ENCODE measurements at regions not wholly inside any gene's neighbourhood (a gene's known extent, or its start where the extent isn't known, plus 50 kb on each side); places are given as distances from the start of the nearest gene placed in this dataset.

DNA sequence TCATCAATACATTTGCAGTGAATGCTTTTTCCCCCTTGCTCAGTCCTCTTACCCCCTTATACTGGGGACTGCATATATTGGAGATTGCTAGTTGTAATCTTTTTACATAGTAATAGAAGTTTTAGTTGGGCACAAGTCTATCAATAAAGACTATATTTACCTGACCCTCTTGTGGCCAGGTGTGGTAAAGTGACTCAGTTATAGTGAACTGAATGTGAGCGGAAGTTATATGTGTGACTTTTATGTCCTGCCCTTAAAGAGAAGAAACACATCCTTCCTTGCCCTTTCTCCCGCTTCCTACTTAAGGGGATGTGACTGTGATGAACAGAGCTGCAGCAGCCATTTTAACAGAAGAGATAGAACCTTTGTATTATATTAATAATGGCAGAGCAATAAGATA is 362.0 kb downstream of the METTL15 start:
- TF ChIP-seq YY1 (IDR thresholded peaks at IDR 0.05; ENCODE audit: low read depth) (no peak), EP300 (IDR thresholded peaks at IDR 0.05; ENCODE audit: borderline replicate concordance) (no peak), TCF12 (IDR thresholded peaks at IDR 0.05; ENCODE audit: low read depth) (no peak), FOXM1 (IDR thresholded peaks at IDR 0.05; ENCODE audit: borderline replicate concordance, low read depth) (no peak), RAD21 (IDR thresholded peaks at IDR 0.05; ENCODE audit: low read depth) (no peak), TAF1 (IDR thresholded peaks at IDR 0.05; ENCODE audit: low read depth) (no peak), ZBTB7A (IDR thresholded peaks at IDR 0.05; ENCODE audit: low read depth) (no peak), NFIC (IDR thresholded peaks at IDR 0.05) (no peak), CEBPB (IDR thresholded peaks at IDR 0.05) (no peak), EGR1 (IDR thresholded peaks at IDR 0.05) (no peak), TEAD4 (IDR thresholded peaks at IDR 0.05) (no peak)
- TF ChIP-seq, protein P1, sequence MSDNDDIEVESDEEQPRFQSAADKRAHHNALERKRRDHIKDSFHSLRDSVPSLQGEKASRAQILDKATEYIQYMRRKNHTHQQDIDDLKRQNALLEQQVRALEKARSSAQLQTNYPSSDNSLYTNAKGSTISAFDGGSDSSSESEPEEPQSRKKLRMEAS (IDR thresholded peaks at IDR 0.05) = no peak
- TF ChIP-seq, protein P2, sequence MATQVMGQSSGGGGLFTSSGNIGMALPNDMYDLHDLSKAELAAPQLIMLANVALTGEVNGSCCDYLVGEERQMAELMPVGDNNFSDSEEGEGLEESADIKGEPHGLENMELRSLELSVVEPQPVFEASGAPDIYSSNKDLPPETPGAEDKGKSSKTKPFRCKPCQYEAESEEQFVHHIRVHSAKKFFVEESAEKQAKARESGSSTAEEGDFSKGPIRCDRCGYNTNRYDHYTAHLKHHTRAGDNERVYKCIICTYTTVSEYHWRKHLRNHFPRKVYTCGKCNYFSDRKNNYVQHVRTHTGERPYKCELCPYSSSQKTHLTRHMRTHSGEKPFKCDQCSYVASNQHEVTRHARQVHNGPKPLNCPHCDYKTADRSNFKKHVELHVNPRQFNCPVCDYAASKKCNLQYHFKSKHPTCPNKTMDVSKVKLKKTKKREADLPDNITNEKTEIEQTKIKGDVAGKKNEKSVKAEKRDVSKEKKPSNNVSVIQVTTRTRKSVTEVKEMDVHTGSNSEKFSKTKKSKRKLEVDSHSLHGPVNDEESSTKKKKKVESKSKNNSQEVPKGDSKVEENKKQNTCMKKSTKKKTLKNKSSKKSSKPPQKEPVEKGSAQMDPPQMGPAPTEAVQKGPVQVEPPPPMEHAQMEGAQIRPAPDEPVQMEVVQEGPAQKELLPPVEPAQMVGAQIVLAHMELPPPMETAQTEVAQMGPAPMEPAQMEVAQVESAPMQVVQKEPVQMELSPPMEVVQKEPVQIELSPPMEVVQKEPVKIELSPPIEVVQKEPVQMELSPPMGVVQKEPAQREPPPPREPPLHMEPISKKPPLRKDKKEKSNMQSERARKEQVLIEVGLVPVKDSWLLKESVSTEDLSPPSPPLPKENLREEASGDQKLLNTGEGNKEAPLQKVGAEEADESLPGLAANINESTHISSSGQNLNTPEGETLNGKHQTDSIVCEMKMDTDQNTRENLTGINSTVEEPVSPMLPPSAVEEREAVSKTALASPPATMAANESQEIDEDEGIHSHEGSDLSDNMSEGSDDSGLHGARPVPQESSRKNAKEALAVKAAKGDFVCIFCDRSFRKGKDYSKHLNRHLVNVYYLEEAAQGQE (IDR thresholded peaks at IDR 0.05; ENCODE audit: low read depth) = no peak
- TF ChIP-seq, protein P3, sequence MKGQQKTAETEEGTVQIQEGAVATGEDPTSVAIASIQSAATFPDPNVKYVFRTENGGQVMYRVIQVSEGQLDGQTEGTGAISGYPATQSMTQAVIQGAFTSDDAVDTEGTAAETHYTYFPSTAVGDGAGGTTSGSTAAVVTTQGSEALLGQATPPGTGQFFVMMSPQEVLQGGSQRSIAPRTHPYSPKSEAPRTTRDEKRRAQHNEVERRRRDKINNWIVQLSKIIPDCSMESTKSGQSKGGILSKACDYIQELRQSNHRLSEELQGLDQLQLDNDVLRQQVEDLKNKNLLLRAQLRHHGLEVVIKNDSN (IDR thresholded peaks at IDR 0.05) = no peak

DNA sequence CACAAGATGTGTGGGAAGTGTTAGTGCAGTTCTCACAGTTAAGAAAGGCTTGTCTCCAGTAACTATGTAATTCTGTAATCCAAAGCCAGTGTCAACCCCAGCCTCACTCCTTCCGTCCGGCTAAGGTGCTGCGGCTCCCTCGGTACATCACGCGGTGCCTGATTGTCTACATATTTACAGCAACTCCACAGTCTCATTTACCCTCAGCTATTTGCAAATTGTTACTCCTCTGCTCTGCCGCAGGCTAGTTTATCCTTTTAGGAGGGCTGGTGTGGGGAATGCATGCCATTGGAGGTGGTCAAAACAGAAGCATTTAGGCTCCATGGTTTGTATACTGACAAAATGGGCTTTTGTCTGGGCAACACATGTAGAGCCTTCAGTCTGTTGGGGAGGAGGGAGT is 358.3 kb downstream of the METTL15 start:
- TF ChIP-seq TAF1 (IDR thresholded peaks at IDR 0.05; ENCODE audit: low read depth) (no peak), YY1 (IDR thresholded peaks at IDR 0.05; ENCODE audit: low read depth) (no peak), EGR1 (IDR thresholded peaks at IDR 0.05) (no peak), TCF12 (IDR thresholded peaks at IDR 0.05; ENCODE audit: low read depth) (no peak), CEBPB (IDR thresholded peaks at IDR 0.05) (no peak), RAD21 (IDR thresholded peaks at IDR 0.05; ENCODE audit: low read depth) (no peak), EP300 (IDR thresholded peaks at IDR 0.05; ENCODE audit: borderline replicate concordance) (no peak), FOXM1 (IDR thresholded peaks at IDR 0.05; ENCODE audit: borderline replicate concordance, low read depth) (no peak), CREB1 (IDR thresholded peaks at IDR 0.05; ENCODE audit: low read depth) (no peak), TEAD4 (IDR thresholded peaks at IDR 0.05) (no peak), ZBTB7A (IDR thresholded peaks at IDR 0.05; ENCODE audit: low read depth) (no peak), NFIC (IDR thresholded peaks at IDR 0.05) (no peak)
- TF ChIP-seq, protein P2 (IDR thresholded peaks at IDR 0.05; ENCODE audit: low read depth) = no peak
- TF ChIP-seq, protein P1 (IDR thresholded peaks at IDR 0.05) = no peak

DNA sequence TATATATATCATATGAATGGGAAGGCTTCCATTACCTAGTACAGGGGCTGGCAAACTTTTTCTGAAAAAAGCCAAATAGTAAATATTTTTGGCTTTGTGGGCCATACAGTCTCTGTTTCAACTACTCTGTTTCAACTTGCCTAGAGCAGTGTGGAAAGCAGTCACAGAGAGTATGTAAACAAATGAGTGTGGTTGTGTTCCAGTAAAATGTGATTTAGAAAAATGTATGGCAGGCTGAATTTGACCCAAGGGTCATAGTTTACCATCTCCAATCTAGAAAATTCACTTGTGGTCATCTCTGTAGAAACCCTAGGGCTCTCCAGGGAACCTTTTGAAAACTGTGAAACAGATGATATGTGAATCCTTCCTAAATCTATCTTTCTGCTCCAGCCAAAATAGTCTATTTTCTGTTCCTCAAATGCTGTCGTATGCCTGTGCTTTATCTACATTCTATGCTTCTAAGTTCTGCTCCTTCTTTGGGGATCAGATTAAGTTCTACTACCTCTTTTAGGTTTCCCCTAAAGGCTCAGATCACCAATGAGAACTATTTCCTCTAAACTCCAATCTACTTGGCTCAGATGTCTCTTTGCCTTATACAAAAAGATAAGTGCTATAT is 356.2 kb downstream of the METTL15 start:
- TF ChIP-seq EP300 (IDR thresholded peaks at IDR 0.05; ENCODE audit: borderline replicate concordance) (no peak), RAD21 (IDR thresholded peaks at IDR 0.05; ENCODE audit: low read depth) (no peak), YY1 (IDR thresholded peaks at IDR 0.05; ENCODE audit: low read depth) (no peak), TAF1 (IDR thresholded peaks at IDR 0.05; ENCODE audit: low read depth) (no peak)

DNA sequence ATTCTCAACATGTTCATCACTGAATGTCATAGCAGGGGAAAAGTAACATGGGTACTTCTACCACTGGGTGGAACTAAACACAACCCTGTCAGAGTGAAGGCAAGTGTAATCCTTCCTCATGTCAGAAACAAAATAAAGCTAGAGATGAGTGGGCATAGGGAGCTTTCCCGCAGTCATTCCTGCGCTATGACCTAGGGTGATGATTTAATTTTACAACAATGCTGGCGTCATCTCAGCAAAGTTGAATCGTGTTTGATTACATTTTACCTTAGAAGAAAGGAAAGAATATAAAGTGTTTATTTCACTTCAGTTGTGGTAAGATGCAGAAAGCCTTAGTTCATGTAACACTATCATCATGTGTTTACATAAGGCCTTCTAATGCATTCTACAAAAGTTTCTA is 355.6 kb downstream of the METTL15 start:
- TF ChIP-seq, protein P2 (IDR thresholded peaks at IDR 0.05; ENCODE audit: low read depth) = no peak
- TF ChIP-seq TEAD4 (IDR thresholded peaks at IDR 0.05) = no peak
- TF ChIP-seq TCF12 (IDR thresholded peaks at IDR 0.05; ENCODE audit: low read depth) = no peak
- no peak for TF ChIP-seq CEBPB (IDR thresholded peaks at IDR 0.05)
- TF ChIP-seq EGR1 (IDR thresholded peaks at IDR 0.05) = no peak
- TF ChIP-seq CREB1 (IDR thresholded peaks at IDR 0.05; ENCODE audit: low read depth) = no peak
- no peak for TF ChIP-seq EP300 (IDR thresholded peaks at IDR 0.05; ENCODE audit: borderline replicate concordance)
- TF ChIP-seq, protein P1 (IDR thresholded peaks at IDR 0.05) = no peak
- TF ChIP-seq, protein P3 (IDR thresholded peaks at IDR 0.05) = no peak
- no peak for TF ChIP-seq RAD21 (IDR thresholded peaks at IDR 0.05; ENCODE audit: low read depth)
- TF ChIP-seq NFIC (IDR thresholded peaks at IDR 0.05) = no peak

Data from Ishikawa (cell line).